DMS153 (cell line): ENCODE measurements at regions not wholly inside any gene's neighbourhood (a gene's known extent, or its start where the extent isn't known, plus 50 kb on each side); places are given as distances from the start of the nearest gene placed in this dataset.

Source experiments
- DNase-seq: peaks from one replicate; lab custom pipeline; 2025; lab: John Stamatoyannopoulos, UW

DNA sequence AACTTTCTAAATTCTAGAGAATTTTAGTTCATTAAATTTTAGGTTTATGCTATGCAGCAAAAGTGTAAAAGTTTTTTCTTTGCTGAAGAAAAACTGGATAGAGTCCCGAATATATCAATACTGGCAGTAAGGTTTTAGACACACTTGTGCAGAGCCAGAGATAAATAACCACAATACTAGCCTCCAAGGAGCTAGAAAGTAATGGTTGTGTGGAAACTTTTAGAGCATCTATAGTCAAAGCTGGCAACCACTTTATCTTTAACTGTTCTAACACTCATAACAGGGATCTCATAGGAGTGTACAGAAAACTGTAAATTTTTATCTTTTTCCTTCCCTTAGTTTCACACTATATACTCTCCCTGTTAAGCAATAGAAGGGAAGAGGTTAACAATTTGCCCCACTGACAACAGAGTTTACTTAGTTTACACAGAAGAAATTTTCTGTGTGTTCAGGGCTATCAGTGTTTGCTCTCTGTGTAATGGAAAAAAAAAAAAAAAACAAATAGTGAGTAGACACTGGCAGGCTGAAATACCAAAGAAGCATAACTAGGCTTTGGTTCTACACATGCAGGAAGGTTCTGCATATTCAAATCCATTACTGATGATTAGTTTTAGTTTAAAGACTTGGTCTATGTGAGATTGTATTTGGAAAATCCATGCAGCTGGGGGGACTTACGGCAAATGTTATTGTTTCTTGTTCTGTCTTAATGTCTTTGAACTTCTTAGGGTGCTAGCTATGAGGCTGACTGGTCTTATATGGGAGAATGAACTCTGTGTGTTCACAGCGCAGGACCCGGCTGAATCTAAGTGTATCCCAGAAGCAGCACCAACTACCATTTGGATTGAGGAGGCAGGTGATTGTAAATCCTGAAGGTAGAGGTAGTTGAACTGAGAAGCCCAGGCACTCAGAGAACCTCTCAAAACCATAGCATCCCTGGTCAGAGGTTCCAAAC, 187.6 kb downstream of the PCSK1 start:
- no peak for DNase-seq

DNA sequence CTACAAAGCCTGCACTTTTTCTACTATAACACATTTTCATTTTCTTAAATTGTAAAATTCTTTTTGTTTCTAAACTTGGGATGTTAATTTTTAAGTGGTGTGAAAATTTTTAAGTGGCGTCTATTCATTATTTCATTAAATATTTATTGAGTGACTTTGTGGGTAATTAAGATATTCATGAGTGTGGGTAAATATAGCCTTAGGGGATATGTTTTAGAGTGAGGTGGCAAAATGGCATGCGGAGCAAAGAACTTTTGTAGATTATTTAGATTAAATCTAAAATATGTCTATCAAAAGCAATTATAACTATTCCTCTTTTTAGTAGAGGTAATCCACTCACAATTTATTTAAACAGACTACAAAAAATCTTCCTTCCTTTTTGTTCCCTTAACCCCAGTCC, 188.4 kb downstream of the PCSK1 start:
- DNase-seq = no peak

DNA sequence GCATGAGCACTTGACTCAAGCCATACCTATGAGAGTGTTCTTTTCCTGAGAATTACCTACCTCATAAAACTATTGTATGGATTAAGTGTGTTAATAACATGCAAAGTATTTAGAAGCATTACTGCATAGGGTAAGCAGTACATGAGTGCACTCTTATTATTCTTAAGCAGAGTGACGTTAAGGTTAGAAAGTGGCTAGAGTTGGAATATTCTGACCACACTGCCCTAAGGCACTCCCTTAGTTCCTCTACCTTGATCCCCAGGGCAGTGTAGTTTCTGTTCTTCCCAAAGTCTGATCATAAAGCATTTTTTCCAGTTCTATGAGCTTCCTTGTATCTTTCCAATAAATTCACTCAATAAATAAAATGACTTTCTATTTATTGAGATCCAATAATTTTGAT, 189.2 kb downstream of the PCSK1 start:
- DNase-seq = no peak

DNA sequence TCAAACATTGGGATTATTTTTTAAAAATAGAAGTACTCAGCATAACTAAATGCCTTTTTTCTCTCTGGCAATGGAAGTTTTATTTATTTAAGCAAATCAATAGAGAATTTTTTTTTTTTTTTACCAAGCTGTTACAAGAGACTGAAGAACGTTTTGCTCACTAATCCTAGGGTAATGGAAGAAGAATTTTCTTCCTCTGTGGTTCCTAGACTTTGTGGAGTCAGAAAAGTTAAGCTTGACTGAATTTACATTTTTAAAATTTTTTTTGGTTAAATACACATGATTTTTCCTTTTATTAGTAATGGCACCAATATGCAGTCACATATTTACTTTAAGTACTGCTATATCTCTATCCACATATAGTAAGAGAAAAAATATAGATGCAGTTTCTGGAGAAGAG, 189.8 kb downstream of the PCSK1 start:
- no peak for DNase-seq

DNA sequence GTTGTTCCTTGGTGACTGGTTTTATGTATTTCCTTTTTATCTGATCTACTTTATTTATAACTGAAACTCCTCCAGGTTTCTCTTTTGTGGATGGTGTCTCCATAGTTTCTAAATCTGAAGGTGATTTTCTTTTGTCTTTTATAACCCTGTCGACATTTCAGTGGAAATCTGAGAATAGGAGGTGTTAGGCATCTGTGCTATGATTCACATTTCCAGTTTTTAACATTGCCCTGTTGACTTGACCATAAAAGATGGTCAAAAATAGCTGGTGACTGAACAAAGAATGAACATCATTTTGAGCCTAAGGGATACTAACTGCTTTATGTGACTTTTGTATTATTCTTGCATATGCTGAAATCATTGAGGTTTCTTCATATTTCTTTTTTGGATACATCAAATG, 190.5 kb downstream of the PCSK1 start:
- DNase-seq = no peak

DNA sequence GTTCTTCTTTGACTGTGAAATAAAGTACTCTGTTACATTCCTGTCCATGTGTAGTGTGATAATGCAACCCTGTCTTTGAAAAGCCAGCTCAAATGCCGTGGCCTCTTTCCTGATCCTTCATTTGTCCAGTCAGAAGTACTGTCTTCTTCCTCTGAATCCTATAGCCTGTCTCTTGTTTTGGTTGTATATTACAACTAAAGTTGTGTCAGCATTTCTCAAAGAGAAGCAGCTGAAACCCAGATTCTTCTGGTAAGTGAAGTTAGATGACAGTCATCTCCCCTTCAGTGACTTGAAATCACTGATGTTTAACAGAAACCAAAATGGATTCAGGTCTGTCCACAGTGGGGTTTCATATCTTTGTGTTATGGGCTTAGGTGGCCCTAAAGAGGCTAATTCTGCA, 196.2 kb downstream of the PCSK1 start:
- DNase-seq = no peak

DNA sequence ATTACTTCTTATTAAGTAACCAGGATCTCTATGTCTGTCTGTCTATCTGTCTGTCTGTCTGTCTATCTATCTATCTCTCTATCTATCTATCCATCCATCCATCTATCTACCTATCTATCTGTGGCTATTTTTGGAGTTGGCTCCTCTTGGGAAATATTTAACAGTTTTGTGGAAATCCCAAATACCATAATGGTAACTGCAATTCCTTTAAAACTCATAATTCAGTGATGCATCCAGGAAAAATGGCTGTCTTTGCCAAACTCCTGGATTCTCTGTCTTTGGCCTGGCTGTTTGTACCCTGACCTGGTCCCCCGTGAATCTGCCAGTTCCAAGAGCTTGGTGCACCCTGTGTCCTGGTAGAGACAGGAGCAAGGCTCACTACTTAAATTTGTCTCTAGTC, 197.0 kb downstream of the PCSK1 start:
- DNase-seq = no peak

- no peak for DNase-seq
Observed at GRCh38 chr5:96235008-96235910, 197.8 kb downstream of the PCSK1 start.

DNA sequence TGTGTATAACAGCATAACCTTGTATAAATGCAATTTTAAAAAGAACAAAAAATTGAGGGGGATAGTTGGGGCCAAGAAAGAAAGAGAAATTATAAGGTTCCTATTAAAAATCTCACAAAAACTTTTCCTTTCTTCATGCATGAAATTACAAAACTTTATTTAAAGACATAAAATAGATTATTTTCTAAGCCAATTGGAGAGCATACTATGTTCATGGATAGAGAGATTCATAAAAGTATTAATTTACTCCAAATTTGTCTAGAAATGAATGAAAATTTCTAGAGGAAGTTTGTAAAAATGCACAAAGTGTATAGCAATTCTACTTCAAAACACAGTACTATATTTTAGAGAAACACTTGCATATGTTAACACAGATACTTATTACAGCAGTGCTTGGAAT, 200.4 kb downstream of the PCSK1 start:
- DNase-seq = no peak

- DNase-seq = no peak
Observed at GRCh38 chr5:96229188-96229587, 203.9 kb downstream of the PCSK1 start.

- no peak for DNase-seq
Observed at GRCh38 chr5:96228408-96228807, 204.6 kb downstream of the PCSK1 start.

DNA sequence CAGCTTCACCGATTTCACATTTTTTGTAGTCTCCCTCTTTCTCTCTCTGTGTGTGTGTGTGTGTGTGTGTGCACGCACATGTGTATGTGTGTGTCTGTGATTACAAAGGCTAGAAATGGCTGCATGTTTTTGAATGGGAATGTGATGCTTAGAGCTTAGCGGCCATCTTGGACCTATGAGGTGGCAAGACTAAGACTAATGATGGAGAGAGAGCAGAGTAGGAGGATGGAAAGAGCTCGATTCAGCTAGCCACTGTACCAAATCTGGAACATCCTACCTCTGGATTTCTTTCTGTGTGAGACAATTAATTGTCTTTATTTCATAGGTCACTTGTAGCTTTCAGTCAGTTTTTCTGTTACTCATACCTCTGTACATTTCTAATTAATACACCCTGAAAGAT, 205.1 kb downstream of the PCSK1 start:
- no peak for DNase-seq

DNA sequence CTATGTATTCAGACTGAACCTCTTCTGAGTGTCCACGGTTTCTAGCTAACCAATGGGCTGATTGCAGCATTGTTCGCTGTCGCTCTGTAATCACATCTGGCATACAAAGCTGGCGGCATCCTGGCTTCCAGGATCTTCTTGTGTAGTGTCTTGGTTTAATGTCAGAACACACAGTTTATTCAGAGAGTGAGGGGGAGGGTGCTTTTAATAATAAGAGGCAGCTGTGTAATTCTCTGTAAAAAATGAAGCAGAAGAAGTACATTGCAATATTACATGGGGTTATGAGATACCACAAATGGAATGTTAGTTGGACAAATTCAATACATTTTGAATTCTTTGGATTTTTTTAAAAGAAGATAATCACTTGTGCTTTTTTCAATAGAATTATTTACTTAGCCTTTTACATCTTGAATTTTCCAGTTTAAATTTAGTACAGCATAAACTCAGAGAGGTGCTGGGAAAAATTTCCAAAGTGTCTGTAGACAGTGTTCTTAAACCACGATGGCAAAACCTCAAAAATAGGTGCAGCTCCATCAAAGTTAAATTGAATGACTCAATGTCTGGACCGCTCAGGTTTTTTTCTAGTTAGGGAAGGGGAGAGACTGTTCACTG, 206.0 kb downstream of the PCSK1 start:
- no peak for DNase-seq

DNA sequence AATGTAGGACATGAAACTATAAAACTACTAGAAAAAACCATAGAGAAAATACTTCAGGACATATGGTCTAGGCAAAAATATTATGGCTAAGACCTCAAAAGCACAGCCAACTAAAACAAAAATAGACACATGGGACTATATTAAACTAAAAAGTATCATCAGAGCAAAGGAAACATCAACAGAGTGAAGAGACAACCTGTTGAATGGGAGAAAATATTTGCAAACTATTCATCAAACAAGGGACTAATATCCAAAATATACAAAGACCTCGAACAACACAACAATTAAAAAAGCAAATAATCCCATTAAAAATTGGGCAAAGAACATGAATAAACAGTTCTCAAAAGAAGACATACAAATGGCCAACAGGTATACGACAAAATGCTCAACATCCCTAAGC, 210.9 kb downstream of the PCSK1 start:
- DNase-seq = no peak

GRCh38 chr5:96220610-96221390, 212.2 kb downstream of the PCSK1 start:
- DNase-seq = no peak

- DNase-seq = no peak
Observed at GRCh38 chr5:96219580-96220281, 213.3 kb downstream of the PCSK1 start.

DNA sequence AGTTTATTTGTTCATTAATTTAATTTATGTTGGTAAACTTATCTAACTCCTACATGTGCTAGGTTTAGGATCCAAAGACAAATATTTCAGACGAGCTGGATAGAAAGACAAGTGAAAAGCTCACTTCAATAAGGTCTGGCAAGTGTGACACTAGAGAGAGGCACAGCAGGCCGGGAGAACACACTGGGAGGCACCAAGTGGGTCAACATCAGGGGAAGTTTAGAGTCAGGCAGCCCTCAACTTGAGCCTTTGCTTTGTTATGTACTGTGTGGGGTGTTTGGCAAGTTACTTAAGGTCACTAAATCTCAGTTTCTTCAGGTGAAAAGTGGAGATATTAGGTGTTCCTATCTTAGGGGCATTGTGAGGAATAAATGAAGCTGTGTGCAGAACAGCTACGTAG, 214.4 kb downstream of the PCSK1 start:
- no peak for DNase-seq

GRCh38 chr5:96214442-96215197, 218.4 kb downstream of the PCSK1 start:
- no peak for DNase-seq

DNA sequence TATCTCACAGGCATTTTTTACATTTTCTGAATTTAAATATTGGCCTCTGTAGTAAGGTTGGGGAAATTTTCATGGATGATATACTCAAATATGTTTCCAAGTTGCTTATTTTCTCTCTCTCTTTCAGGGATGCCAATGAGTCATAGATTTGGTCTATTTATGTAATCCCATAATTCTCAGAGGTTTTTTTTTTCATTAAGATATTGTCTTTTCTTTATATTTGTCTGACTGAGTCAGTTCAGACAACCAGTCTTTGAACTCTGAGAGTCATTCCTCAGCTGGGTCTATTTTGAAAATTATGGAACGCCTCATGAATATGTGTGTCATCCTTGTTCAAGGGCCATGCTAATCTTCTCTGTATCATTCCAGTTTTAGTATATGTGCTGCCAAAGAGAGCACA, 223.2 kb downstream of the PCSK1 start:
- no peak for DNase-seq

- DNase-seq = no peak
Observed at GRCh38 chr5:96207420-96207819, 225.6 kb downstream of the PCSK1 start.
